ENCODE measurements at regions not wholly inside any gene's neighbourhood (a gene's known extent, or its start where the extent isn't known, plus 50 kb on each side); places are given as distances from the start of the nearest gene placed in this dataset.

GRCh38 chr6:132088150-132088549 lies 137.0 kb upstream of the CCN2 start:
- no peak for DNase-seq

- no peak for DNase-seq
Observed at GRCh38 chr6:132087391-132087790, 136.2 kb upstream of the CCN2 start.

GRCh38 chr6:132085731-132086130 lies 134.6 kb upstream of the CCN2 start:
- DNase-seq: no peak

- DNase-seq: no peak
Observed at GRCh38 chr6:132084811-132085509, 133.8 kb upstream of the CCN2 start.

- no peak for DNase-seq
Observed at GRCh38 chr6:132082421-132082820, 131.2 kb upstream of the CCN2 start.

- no peak for DNase-seq
Observed at GRCh38 chr6:132081338-132081737, 130.2 kb upstream of the CCN2 start.

GRCh38 chr6:132079286-132079685 lies 128.1 kb upstream of the CCN2 start:
- DNase-seq: no peak

- no peak for DNase-seq
Observed at GRCh38 chr6:132076452-132076851, 125.3 kb upstream of the CCN2 start.

- DNase-seq: no peak
Observed at GRCh38 chr6:132072831-132073230, 121.7 kb upstream of the CCN2 start.

- no peak for DNase-seq
Observed at GRCh38 chr6:132072271-132072670, 121.1 kb upstream of the CCN2 start.

- DNase-seq: no peak
Observed at GRCh38 chr6:132070356-132070755, 119.2 kb upstream of the CCN2 start.

GRCh38 chr6:132068766-132069165 lies 117.6 kb upstream of the CCN2 start:
- DNase-seq: no peak

- DNase-seq: no peak
Observed at GRCh38 chr6:132067286-132067685, 116.1 kb upstream of the CCN2 start.

GRCh38 chr6:132065556-132065955 lies 114.4 kb upstream of the CCN2 start:
- DNase-seq: no peak

- no peak for DNase-seq
Observed at GRCh38 chr6:132063738-132064137, 112.6 kb upstream of the CCN2 start.

- DNase-seq: no peak
Observed at GRCh38 chr6:132063204-132063603, 112.0 kb upstream of the CCN2 start.

GRCh38 chr6:132062626-132063025 lies 111.5 kb upstream of the CCN2 start:
- no peak for DNase-seq

- no peak for DNase-seq
Observed at GRCh38 chr6:132061381-132061780, 110.2 kb upstream of the CCN2 start.

- DNase-seq: no peak
Observed at GRCh38 chr6:132060591-132060990, 109.4 kb upstream of the CCN2 start.

- DNase-seq: no peak
Observed at GRCh38 chr6:132058975-132059374, 107.8 kb upstream of the CCN2 start.

- DNase-seq: no peak
Observed at GRCh38 chr6:132054525-132054924, 103.4 kb upstream of the CCN2 start.

- DNase-seq: no peak
Observed at GRCh38 chr6:132053511-132053910, 102.3 kb upstream of the CCN2 start.

GRCh38 chr6:132052096-132052495 lies 100.9 kb upstream of the CCN2 start:
- no peak for DNase-seq

- no peak for DNase-seq
Observed at GRCh38 chr6:132045877-132046276, 94.7 kb upstream of the CCN2 start.

GRCh38 chr6:132043148-132043547 lies 92.0 kb upstream of the CCN2 start:
- DNase-seq: no peak

All from hematopoietic multipotent progenitor cell treated with erythropoietin and hydrocortisone succinate and interleukin-3 and kit ligand, for 8 days (in vitro differentiated cells).